Body of pancreas (tissue), 4 donors: ENCODE measurements at regions not wholly inside any gene's neighbourhood (a gene's known extent, or its start where the extent isn't known, plus 50 kb on each side); places are given as distances from the start of the nearest gene placed in this dataset.
"Not testable (repeated sequence)": the region's sequence is repeated elsewhere in the genome, so short reads cannot be mapped to it uniquely, and the experiment has no call there.

Experiments
- CTCF ChIP-seq, 7 experiments: fragments of 450-650 bp in 4 of 7; fragments of 200-600 bp in 3 of 7; sonication (generic) in 3 of 7; IDR thresholded peaks; one replicate each; pipeline ENCODE4 v1.5.1; 2016 to 2019; ENCODE audit warnings: antibody characterized with exemption in 7 of 7
- POLR2A ChIP-seq, 3 donors: fragments of 450-650 bp; IDR thresholded peaks; one replicate each; pipeline ENCODE4 v1.6.1; 2016; ENCODE audit warnings: antibody characterized with exemption in 3 of 3, mild to moderate bottlenecking in 2 of 3

DNA sequence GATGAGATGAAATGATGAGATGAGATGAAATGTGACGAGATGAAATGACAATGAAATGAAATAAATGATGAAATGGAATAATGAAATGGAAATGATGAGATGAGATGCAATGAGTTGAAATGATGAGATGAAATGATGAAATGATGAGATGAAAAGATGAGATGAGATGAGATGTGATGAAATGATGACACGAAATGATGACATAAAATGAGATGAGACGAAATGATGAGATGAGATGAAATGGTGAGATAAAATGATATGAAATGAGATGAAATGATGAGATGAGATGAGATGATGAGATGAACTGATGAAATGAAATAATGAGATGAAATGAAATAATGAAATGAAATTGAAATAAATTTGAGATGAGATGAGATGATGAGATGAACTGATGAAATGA is 232.2 kb downstream of the GOLGA6L6 start:
- not testable (repeated sequence) for TF ChIP-seq CTCF, POLR2A (IDR thresholded peaks at IDR 0.05)
